G401.6 (cell line): ENCODE measurements at regions not wholly inside any gene's neighbourhood (a gene's known extent, or its start where the extent isn't known, plus 50 kb on each side); places are given as distances from the start of the nearest gene placed in this dataset.

Experiments
- FAIRE-seq: peaks from 2 replicates; lab custom pipeline; 2012; peaks lifted over from hg19 to GRCh38; lab: Jason Lieb, UNC

- no peak for FAIRE-seq
Measured at GRCh38 chr5:135234666-135235401, 164.2 kb downstream of the MACROH2A1 start.

- no peak for FAIRE-seq
Measured at GRCh38 chr5:135234242-135234641, 164.8 kb downstream of the MACROH2A1 start.

- FAIRE-seq, result no peak
Measured at GRCh38 chr5:135233477-135233876, 165.6 kb downstream of the MACROH2A1 start.

- no peak for FAIRE-seq
Measured at GRCh38 chr5:135232958-135233357, 166.1 kb downstream of the MACROH2A1 start.

GRCh38 chr5:135231289-135231688, 167.7 kb downstream of the MACROH2A1 start:
- FAIRE-seq, result no peak

- FAIRE-seq, result no peak
Measured at GRCh38 chr5:135230251-135230925, 168.6 kb downstream of the MACROH2A1 start.

- FAIRE-seq, result no peak
Measured at GRCh38 chr5:135229679-135230132, 169.3 kb downstream of the MACROH2A1 start.

- FAIRE-seq, result no peak
Measured at GRCh38 chr5:135229122-135229521, 169.9 kb downstream of the MACROH2A1 start.

- FAIRE-seq, result no peak
Measured at GRCh38 chr5:135228222-135228621, 170.8 kb downstream of the MACROH2A1 start.

- FAIRE-seq, result no peak
Measured at GRCh38 chr5:135227064-135228022, 171.7 kb downstream of the MACROH2A1 start.

GRCh38 chr5:135225856-135226560, 173.0 kb downstream of the MACROH2A1 start:
- no peak for FAIRE-seq

GRCh38 chr5:135223891-135224625, 175.0 kb downstream of the MACROH2A1 start:
- no peak for FAIRE-seq

GRCh38 chr5:135223404-135223803, 175.6 kb downstream of the MACROH2A1 start:
- FAIRE-seq, result no peak

GRCh38 chr5:135222771-135223170, 176.3 kb downstream of the MACROH2A1 start:
- no peak for FAIRE-seq

- FAIRE-seq, result no peak
Measured at GRCh38 chr5:135222171-135222681, 176.8 kb downstream of the MACROH2A1 start.

- FAIRE-seq, result no peak
Measured at GRCh38 chr5:135221696-135222095, 177.3 kb downstream of the MACROH2A1 start.

- FAIRE-seq, result no peak
Measured at GRCh38 chr5:135221187-135221473, 177.9 kb downstream of the MACROH2A1 start.

GRCh38 chr5:135220394-135221186, 178.4 kb downstream of the MACROH2A1 start:
- FAIRE-seq, result no peak

- no peak for FAIRE-seq
Measured at GRCh38 chr5:135219868-135220267, 179.2 kb downstream of the MACROH2A1 start.
